HG03175 (cell line): ENCODE measurements at regions not wholly inside any gene's neighbourhood (a gene's known extent, or its start where the extent isn't known, plus 50 kb on each side); places are given as distances from the start of the nearest gene placed in this dataset.

ENCODE experiments used
- ATAC-seq: cut with Tn5 transposase; IDR thresholded peaks from one replicate; pipeline ENCODE4 v1.9.1; 2021; ENCODE audit warnings: mild to moderate bottlenecking, moderate library complexity; ENCODE audit not compliant: unreplicated experiment

GRCh38 chr1:181863736-181864135 is 197.8 kb downstream of the ZNF648 start:
- ATAC-seq, result no peak

DNA sequence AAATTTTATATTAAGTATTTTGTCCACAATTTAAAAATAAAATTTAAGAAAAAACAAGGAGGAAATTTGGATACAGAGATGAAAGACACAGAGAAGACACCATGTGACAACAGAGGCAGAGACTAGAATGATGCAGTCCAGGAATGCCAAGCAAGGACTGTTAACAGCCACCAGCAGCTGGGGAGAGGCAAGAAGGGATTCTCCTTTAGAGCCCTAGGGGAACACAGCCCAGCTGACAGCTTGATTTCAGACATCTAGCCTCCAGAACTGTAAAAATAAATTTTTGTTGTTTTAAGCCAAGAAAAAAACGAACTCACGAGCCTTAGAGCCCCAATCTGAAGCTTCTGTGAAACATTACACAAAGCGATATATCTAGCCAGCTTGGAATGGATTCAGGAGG is 198.5 kb downstream of the ZNF648 start:
- no peak for ATAC-seq

- no peak for ATAC-seq
Observed at GRCh38 chr1:181858135-181858534, 203.4 kb downstream of the ZNF648 start.
